ENCODE measurements at regions not wholly inside any gene's neighbourhood (a gene's known extent, or its start where the extent isn't known, plus 50 kb on each side); places are given as distances from the start of the nearest gene placed in this dataset.

- Mint-ChIP-seq H3K27me3 (peaks cover 4 to 9% of the 10 kb centered on the region in 2 donors), H3K27ac (no peak overlapping the region), H3K9me3 (peaks cover 0 to 4% (median 3%) of the 10 kb centered on the region in 3 donors), H3K4me3 (peak overlapping the region in 2 of 3 donors; percentile 15 to 61), H3K4me1 (peaks cover 34 to 44% (median 43%) of the 10 kb centered on the region in 3 donors), H3K36me3 (no peaks in the 10 kb centered on the region)
- 0% methylated on average over 1 of the region's 5 CpGs for WGBS (ENCODE audit: insufficient coverage)
- H3K36me3 ChIP-seq (ENCODE audit: control insufficient read depth in 2 of 2, extremely low read depth in 1 of 2, insufficient read depth in 1 of 2, low read length in 1 of 2), result no peaks in the 10 kb centered on the region
- no peaks in the 10 kb centered on the region for H3K9me3 ChIP-seq
- CTCF ChIA-PET, result no interaction called here
- POLR2A ChIA-PET, result interaction anchor here in 1 of 2 donors (0.7 kb wide), 1 partner anchor 61 kb away, joined by 3 read pairs; no protein-coding TSS in a partner anchor
- H3K27me3 ChIP-seq (replicated peaks in 1 of 2; ENCODE audit: control insufficient read depth in 2 of 2, extremely low read depth in 1 of 2, insufficient read depth in 2 of 2, low read length in 1 of 2), result no peaks in the 10 kb centered on the region
- H3K4me3 ChIP-seq (ENCODE audit: control insufficient read depth in 1 of 2, extremely low read depth in 1 of 2, low read length in 1 of 2), result no peak overlapping the region
- ATAC-seq (replicated peaks in 1 of 4), result peak in 3 of 4 experiments; percentile 74 to 85 (median 84)
- no peak overlapping the region for H3K27ac ChIP-seq (ENCODE audit: low read length)
- peak in 1 of 35 experiments; percentile 36 for DNase-seq
- peaks cover 6 to 23% of the 10 kb centered on the region in 2 experiments for H3K4me1 ChIP-seq (ENCODE audit: control insufficient read depth in 1 of 2, extremely low read depth in 1 of 2, insufficient read depth in 2 of 2, low read length in 2 of 2)
Measured at GRCh38 chr18:67265464-67266245, 250.9 kb downstream of the DSEL start.

- ATAC-seq (replicated peaks in 1 of 4), result no peak
Measured at GRCh38 chr18:67261931-67262552, 254.5 kb downstream of the DSEL start.

GRCh38 chr18:67260841-67261240 lies 255.7 kb downstream of the DSEL start:
- H3K4me1 Mint-ChIP-seq, result peaks cover 23 to 30% (median 29%) of the 10 kb centered on the region in 3 donors
- peaks cover 6 to 11% of the 10 kb centered on the region in 2 experiments for H3K4me1 ChIP-seq (ENCODE audit: control insufficient read depth in 1 of 2, extremely low read depth in 1 of 2, insufficient read depth in 2 of 2, low read length in 2 of 2)
- no peak for DNase-seq
- no peak overlapping the region for H3K4me3 Mint-ChIP-seq
- H3K4me3 ChIP-seq (ENCODE audit: control insufficient read depth in 1 of 2, extremely low read depth in 1 of 2, low read length in 1 of 2), result no peak overlapping the region
- H3K27ac ChIP-seq (ENCODE audit: low read length), result no peak overlapping the region
- no peaks in the 10 kb centered on the region for H3K9me3 ChIP-seq
- H3K9me3 Mint-ChIP-seq, result no peaks in the 10 kb centered on the region
- POLR2A ChIA-PET, result no interaction called here
- H3K27ac Mint-ChIP-seq, result no peak overlapping the region
- H3K36me3 Mint-ChIP-seq, result no peaks in the 10 kb centered on the region
- CTCF ChIA-PET, result no interaction called here
- H3K27me3 ChIP-seq (replicated peaks in 1 of 2; ENCODE audit: control insufficient read depth in 2 of 2, extremely low read depth in 1 of 2, insufficient read depth in 2 of 2, low read length in 1 of 2), result no peaks in the 10 kb centered on the region
- 61% methylated on average over 4 of the region's 5 CpGs for WGBS (ENCODE audit: insufficient coverage)
- ATAC-seq (replicated peaks in 1 of 4), result no peak
- H3K36me3 ChIP-seq (ENCODE audit: control insufficient read depth in 2 of 2, extremely low read depth in 1 of 2, insufficient read depth in 1 of 2, low read length in 1 of 2), result no peaks in the 10 kb centered on the region
- peaks cover 0 to 3% of the 10 kb centered on the region in 2 donors for H3K27me3 Mint-ChIP-seq

More at GRCh38 chr18:67261931-67262552, 254.5 kb downstream of the DSEL start:
- Mint-ChIP-seq H3K9me3 (no peaks in the 10 kb centered on the region), H3K27ac (peak overlapping the region in 1 of 2 donors; percentile 54), H3K36me3 (no peaks in the 10 kb centered on the region), H3K4me1 (peaks cover 29 to 41% (median 39%) of the 10 kb centered on the region in 3 donors), H3K4me3 (no peak overlapping the region), H3K27me3 (peaks cover 0 to 3% of the 10 kb centered on the region in 2 donors)
- peaks cover 6 to 23% of the 10 kb centered on the region in 2 experiments for H3K4me1 ChIP-seq (ENCODE audit: control insufficient read depth in 1 of 2, extremely low read depth in 1 of 2, insufficient read depth in 2 of 2, low read length in 2 of 2)
- no peaks in the 10 kb centered on the region for H3K27me3 ChIP-seq (replicated peaks in 1 of 2; ENCODE audit: control insufficient read depth in 2 of 2, extremely low read depth in 1 of 2, insufficient read depth in 2 of 2, low read length in 1 of 2)
- 50% methylated on average over 2 of the region's 3 CpGs for WGBS (ENCODE audit: insufficient coverage)
- no peaks in the 10 kb centered on the region for H3K9me3 ChIP-seq
- ChIA-PET CTCF (interaction anchor here in 1 of 2 donors (0.6 kb wide), 1 partner anchor 700 kb away, joined by 4 read pairs; no protein-coding TSS in a partner anchor), POLR2A (no interaction called here)
- no peaks in the 10 kb centered on the region for H3K36me3 ChIP-seq (ENCODE audit: control insufficient read depth in 2 of 2, extremely low read depth in 1 of 2, insufficient read depth in 1 of 2, low read length in 1 of 2)
- H3K4me3 ChIP-seq (ENCODE audit: control insufficient read depth in 1 of 2, extremely low read depth in 1 of 2, low read length in 1 of 2), result no peak overlapping the region
- no peak overlapping the region for H3K27ac ChIP-seq (ENCODE audit: low read length)
- no peak for DNase-seq

GRCh38 chr18:67250776-67251424 lies 265.6 kb downstream of the DSEL start:
- no peaks in the 10 kb centered on the region for H3K27me3 ChIP-seq (replicated peaks in 1 of 2; ENCODE audit: control insufficient read depth in 2 of 2, extremely low read depth in 1 of 2, insufficient read depth in 2 of 2, low read length in 1 of 2)
- H3K4me3 ChIP-seq (ENCODE audit: control insufficient read depth in 1 of 2, extremely low read depth in 1 of 2, low read length in 1 of 2), result no peak overlapping the region
- no peaks in the 10 kb centered on the region for H3K36me3 ChIP-seq (ENCODE audit: control insufficient read depth in 2 of 2, extremely low read depth in 1 of 2, insufficient read depth in 1 of 2, low read length in 1 of 2)
- H3K9me3 ChIP-seq, result no peaks in the 10 kb centered on the region
- no peak for ATAC-seq (replicated peaks in 1 of 4)
- Mint-ChIP-seq H3K4me1 (no peaks in the 10 kb centered on the region), H3K27me3 (no peaks in the 10 kb centered on the region), H3K4me3 (no peak overlapping the region), H3K27ac (no peak overlapping the region), H3K9me3 (peaks cover 0 to 2% (median 0%) of the 10 kb centered on the region in 3 donors), H3K36me3 (no peaks in the 10 kb centered on the region)
- no peak overlapping the region for H3K27ac ChIP-seq (ENCODE audit: low read length)
- H3K4me1 ChIP-seq (ENCODE audit: control insufficient read depth in 1 of 2, extremely low read depth in 1 of 2, insufficient read depth in 2 of 2, low read length in 2 of 2), result no peaks in the 10 kb centered on the region
- ChIA-PET POLR2A (no interaction called here), CTCF (no interaction called here)
- WGBS (ENCODE audit: insufficient coverage), result 96% methylated on average over 2 of the region's 9 CpGs
- DNase-seq, result no peak

- no peaks in the 10 kb centered on the region for H3K36me3 Mint-ChIP-seq
- DNase-seq, result peak in 2 of 35 experiments; percentile 6 to 13
- peaks cover 32 to 40% (median 34%) of the 10 kb centered on the region in 3 donors for H3K4me1 Mint-ChIP-seq
- Histone ChIP-seq H3K36me3 (ENCODE audit: control insufficient read depth in 2 of 2, extremely low read depth in 1 of 2, insufficient read depth in 1 of 2, low read length in 1 of 2) (no peaks in the 10 kb centered on the region), H3K4me3 (ENCODE audit: control insufficient read depth in 1 of 2, extremely low read depth in 1 of 2, low read length in 1 of 2) (peak overlapping the region; percentile 1 to 26), H3K9me3 (no peaks in the 10 kb centered on the region), H3K27ac (ENCODE audit: low read length) (peak overlapping the region; percentile 40), H3K4me1 (ENCODE audit: control insufficient read depth in 1 of 2, extremely low read depth in 1 of 2, insufficient read depth in 2 of 2, low read length in 2 of 2) (peaks cover 0 to 17% of the 10 kb centered on the region in 2 experiments), H3K27me3 (replicated peaks in 1 of 2; ENCODE audit: control insufficient read depth in 2 of 2, extremely low read depth in 1 of 2, insufficient read depth in 2 of 2, low read length in 1 of 2) (no peaks in the 10 kb centered on the region)
- H3K27me3 Mint-ChIP-seq, result no peaks in the 10 kb centered on the region
- ATAC-seq (replicated peaks in 1 of 4), result peak; percentile 36 to 60 (median 46)
- WGBS (ENCODE audit: insufficient coverage), result 0% methylated on average over 2 of the region's 3 CpGs
- peak overlapping the region; percentile 84 to 93 for H3K27ac Mint-ChIP-seq
- peaks cover 0 to 6% (median 0%) of the 10 kb centered on the region in 3 donors for H3K9me3 Mint-ChIP-seq
- ChIA-PET POLR2A (no interaction called here), CTCF (no interaction called here)
- H3K4me3 Mint-ChIP-seq, result peak overlapping the region; percentile 66 to 77 (median 71)
Measured at GRCh38 chr18:67243799-67244587, 272.5 kb downstream of the DSEL start.

Data from T-cell (primary cell).